ENCODE measurements at regions not wholly inside any gene's neighbourhood (a gene's known extent, or its start where the extent isn't known, plus 50 kb on each side); places are given as distances from the start of the nearest gene placed in this dataset.
A peak's percentile ranks its signal among the peaks of the same experiment; 100 is the strongest.

- no peak for DNase-seq
These were observed 225.1 kb upstream of the DIO3 start for GRCh38 chr14:101336183-101336582.

- DNase-seq, result no peak
These were observed 224.2 kb upstream of the DIO3 start for GRCh38 chr14:101337053-101337452.

- DNase-seq, result no peak
These were observed 220.7 kb upstream of the DIO3 start for GRCh38 chr14:101340556-101340955.

- DNase-seq, result no peak
These were observed 213.2 kb upstream of the DIO3 start for GRCh38 chr14:101347893-101348777.

GRCh38 chr14:101349108-101349507, 212.2 kb upstream of the DIO3 start:
- DNase-seq, result no peak

GRCh38 chr14:101350021-101350420, 211.3 kb upstream of the DIO3 start:
- DNase-seq, result no peak

- peak; percentile 50 for DNase-seq
These were observed 210.6 kb upstream of the DIO3 start for GRCh38 chr14:101350691-101351090.

DNA sequence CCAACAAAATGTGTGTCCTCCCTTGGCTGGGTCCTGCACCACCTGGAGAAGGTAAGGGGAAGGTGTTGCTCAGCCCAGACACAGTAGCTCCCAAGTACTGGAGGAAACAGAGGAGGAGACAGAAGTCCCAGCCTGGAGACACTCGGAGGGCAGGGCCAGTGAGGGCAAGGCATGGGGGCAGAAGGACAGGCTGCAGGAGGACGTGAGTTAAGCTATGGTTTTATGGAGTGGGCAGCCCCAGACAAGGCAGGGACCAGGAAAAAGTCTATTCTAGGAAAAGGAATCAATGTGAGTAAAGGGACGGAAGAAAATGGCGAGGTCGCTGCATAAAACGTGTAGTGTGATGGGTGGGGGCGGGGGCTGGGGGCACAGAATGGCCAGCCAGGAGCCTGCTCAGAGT, 210.1 kb upstream of the DIO3 start:
- no peak for DNase-seq

DNA sequence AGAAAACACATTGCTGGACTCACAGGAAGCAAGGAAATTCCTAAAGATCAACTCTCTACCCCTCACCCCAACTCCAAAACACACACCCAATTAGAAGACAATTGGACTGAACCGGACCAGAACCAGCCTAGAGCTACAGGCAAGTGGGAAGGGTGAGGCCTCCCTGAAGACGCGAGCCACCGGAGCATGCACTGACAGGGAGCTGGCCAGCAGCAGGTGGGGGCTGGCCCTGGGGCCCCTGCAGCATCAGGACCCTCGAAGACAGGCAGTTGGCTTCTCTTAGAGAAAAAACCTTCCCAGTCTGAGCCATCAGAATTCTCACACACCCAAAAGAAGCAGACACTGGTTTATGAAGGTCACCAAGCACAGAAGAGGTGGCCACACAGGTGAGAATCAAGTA, 209.5 kb upstream of the DIO3 start:
- peak; percentile 30 for DNase-seq

DNA sequence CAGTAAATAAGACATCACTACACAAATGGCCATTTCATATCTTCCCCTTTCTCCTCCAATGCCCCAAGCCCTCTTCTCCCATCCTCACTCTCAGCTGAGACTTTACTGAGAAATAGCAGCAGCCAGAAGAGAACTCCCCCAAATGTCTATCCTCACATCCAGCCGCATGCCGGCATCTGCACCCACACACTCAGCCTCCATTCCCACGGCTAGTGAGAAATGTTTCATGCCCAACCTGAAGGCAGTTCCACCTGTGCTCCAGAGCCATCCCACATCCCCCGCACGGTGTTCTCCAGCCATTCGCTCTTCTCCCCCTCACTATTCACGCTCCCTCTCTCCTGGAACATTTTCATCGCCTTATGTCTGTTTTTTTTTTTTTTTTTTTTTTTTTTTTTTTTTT, 208.7 kb upstream of the DIO3 start:
- peak; percentile 3 for DNase-seq

DNA sequence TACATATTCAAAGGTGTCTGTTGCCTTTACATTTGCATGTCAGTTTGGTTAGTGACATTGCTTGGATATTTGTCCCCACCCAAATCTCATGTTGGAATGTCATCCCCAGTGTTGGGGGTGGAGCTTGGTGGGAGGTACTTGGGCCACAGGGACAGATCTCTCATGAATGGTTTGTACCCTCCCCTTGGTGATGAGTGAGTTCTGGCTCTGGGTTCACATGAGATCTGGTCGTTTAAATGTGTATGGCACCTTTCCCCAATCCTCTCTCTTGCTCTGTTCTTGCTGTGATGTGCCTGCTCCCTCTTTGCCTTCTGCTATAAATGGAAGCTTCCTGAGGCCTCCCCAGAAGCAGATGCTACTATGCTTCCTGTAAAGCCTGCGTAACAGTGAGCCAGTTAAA, 207.9 kb upstream of the DIO3 start:
- DNase-seq, result no peak

GRCh38 chr14:101354726-101355125, 206.6 kb upstream of the DIO3 start:
- no peak for DNase-seq

DNA sequence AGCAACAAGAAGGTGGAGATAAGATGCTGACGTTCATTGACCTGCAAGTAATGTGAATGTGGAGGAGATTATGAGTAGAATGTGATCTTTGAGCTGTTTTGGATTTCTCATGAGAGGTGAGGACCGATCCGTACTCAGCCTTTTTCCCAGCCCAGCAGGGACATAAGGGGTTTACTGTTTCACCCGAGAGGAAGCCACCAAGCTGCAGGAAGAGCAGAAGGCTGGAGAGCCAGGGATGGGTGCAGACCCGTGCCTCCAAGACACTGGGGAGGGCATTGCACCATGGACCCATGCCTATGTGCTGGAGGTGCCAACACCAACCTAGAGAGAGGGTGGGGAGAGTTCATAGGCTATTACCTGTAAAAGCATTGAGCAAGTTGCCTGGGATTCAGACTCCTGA, 206.0 kb upstream of the DIO3 start:
- DNase-seq, result no peak

DNA sequence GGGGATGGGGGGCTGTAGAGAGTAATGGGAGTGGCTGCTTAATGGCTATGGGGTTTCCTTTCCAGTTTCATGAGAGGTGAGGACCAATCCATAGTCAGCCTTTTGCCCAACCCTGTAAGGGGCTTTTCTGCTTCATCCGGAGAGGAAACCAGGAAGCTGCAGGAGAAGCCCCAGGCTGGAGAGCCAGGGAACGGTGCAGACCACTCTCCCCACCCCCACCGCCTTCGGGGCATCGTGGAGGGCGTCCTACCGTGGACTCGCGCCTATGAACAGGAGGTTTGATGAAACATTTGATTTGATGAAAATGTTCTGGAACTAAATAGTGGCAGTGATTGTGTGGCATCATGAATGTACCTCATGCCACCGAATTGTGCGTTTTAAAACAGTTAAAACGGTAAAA, 204.3 kb upstream of the DIO3 start:
- no peak for DNase-seq

DNA sequence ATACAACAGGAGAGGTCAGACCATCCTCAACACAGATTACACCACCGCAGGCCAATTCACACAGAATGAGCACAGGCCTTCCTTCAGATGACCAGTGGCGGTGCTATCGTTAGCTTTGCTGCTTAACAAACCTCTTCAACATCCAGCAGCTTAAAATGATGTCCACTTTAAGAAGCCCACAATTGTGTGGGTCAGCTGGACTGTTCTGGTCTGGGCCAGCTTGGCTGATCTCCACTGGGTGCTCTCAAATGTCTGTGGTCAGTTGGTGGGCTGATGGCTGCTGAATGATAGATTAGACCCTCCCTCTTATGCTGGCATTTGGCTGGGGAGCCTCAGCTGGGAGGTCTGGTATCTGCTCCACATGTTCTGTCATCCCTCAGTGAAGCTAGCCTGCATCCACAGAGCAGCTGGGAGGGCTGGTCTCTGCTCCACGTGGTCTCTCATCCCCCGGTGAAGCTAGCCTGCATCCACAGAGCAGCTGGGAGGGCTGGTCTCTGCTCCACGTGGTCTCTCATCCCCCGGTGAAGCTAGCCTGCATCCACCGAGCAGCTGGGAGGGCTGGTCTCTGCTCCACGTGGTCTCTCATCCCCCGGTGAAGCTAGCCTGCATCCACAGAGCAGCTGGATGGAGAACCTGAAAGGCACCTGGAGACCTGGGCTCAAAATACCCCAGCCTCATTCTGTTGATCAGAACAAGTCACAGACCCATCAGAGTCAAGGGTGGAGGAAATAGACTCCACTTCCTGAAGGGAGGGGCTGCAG, 203.6 kb upstream of the DIO3 start:
- no peak for DNase-seq

- DNase-seq, result no peak
These were observed 202.8 kb upstream of the DIO3 start for GRCh38 chr14:101358320-101359125.

- peak; percentile 91 for DNase-seq
These were observed 201.9 kb upstream of the DIO3 start for GRCh38 chr14:101359221-101360053.

- DNase-seq, result peak; percentile 82
These were observed 201.0 kb upstream of the DIO3 start for GRCh38 chr14:101360054-101360911.

- no peak for DNase-seq
These were observed 200.3 kb upstream of the DIO3 start for GRCh38 chr14:101361044-101361443.

GRCh38 chr14:101361451-101362433, 199.6 kb upstream of the DIO3 start:
- DNase-seq, result no peak
